CD14-positive monocyte (primary cell): ENCODE measurements at regions not wholly inside any gene's neighbourhood (a gene's known extent, or its start where the extent isn't known, plus 50 kb on each side); places are given as distances from the start of the nearest gene placed in this dataset.

Experiments
- DNase-seq, 3 donors: peaks; one replicate each; pipeline ENCODE4 v3.0.0-alpha.2; 2011 to 2022
- H2AFZ ChIP-seq: 2 replicates; pipeline ENCODE4 v1.6.0; 2012; ENCODE audit warnings: mild to moderate bottlenecking, low read depth, low read length, inconsistent platforms; ENCODE audit not compliant: insufficient read depth, poor library complexity, severe bottlenecking
- H3K27ac ChIP-seq, 2 donors: 1 replicate in 1 of 2; 2 replicates in 1 of 2; pipeline ENCODE4 v1.5.1; 2012 to 2013; ENCODE audit warnings: low read length in 2 of 2, control low read depth in 1 of 2, inconsistent platforms in 1 of 2, low read depth in 1 of 2, mild to moderate bottlenecking in 1 of 2
- H3K27me3 ChIP-seq, 2 donors: one replicate each; pipeline versions ENCODE4 v1.6.0 to v1.6.1; 2011 to 2013; ENCODE audit warnings: low read length in 2 of 2; ENCODE audit not compliant: control insufficient read depth in 2 of 2, insufficient read depth in 2 of 2
- H3K36me3 ChIP-seq, 2 donors: replicated peaks in 1 of 2; 1 replicate in 1 of 2; 2 replicates in 1 of 2; pipeline versions ENCODE4 v1.5.1 to v1.6.1; 2012 to 2013; ENCODE audit warnings: low read length in 2 of 2, control low read depth in 1 of 2, inconsistent platforms in 1 of 2, mild to moderate bottlenecking in 1 of 2; ENCODE audit not compliant: insufficient read depth in 2 of 2, control insufficient read depth in 1 of 2
- H3K4me1 ChIP-seq, 2 donors: 1 replicate in 1 of 2; 2 replicates in 1 of 2; pipeline versions ENCODE4 v1.5.1 to v1.6.1; 2012 to 2013; ENCODE audit warnings: low read length in 2 of 2, control low read depth in 1 of 2, inconsistent platforms in 1 of 2, mild to moderate bottlenecking in 1 of 2, moderate library complexity in 1 of 2; ENCODE audit not compliant: insufficient read depth in 2 of 2, control insufficient read depth in 1 of 2
- H3K4me2 ChIP-seq: replicated peaks from 2 replicates; pipeline ENCODE3; 2012; ENCODE audit warnings: low read length, moderate library complexity, mild to moderate bottlenecking; ENCODE audit not compliant: poor library complexity, severe bottlenecking; ENCODE audit errors: extremely low read depth
- H3K4me3 ChIP-seq, 3 experiments: fragments of 200-600 bp in 1 of 3; sonication (generic) in 1 of 3; replicated peaks in 1 of 3; 1 replicate in 2 of 3; 2 replicates in 1 of 3; pipeline ENCODE4 v1.5.1; 2011 to 2013; ENCODE audit warnings: low read length in 3 of 3, mild to moderate bottlenecking in 3 of 3, control low read depth in 2 of 3, low read depth in 2 of 3, inconsistent platforms in 1 of 3, moderate library complexity in 1 of 3
- H3K79me2 ChIP-seq: 2 replicates; pipeline ENCODE4 v1.6.0; 2012; ENCODE audit warnings: mild to moderate bottlenecking, control low read depth, inconsistent platforms, low read length, moderate library complexity; ENCODE audit not compliant: insufficient read depth
- H3K9ac ChIP-seq: 2 replicates; pipeline ENCODE4 v1.6.0; 2017; ENCODE audit warnings: low read length, mild to moderate bottlenecking; ENCODE audit not compliant: insufficient read depth, poor library complexity, severe bottlenecking
- H3K9me3 ChIP-seq, 2 donors: replicated peaks in 1 of 2; 1 replicate in 1 of 2; 2 replicates in 1 of 2; pipeline versions ENCODE4 v1.5.1 to v1.6.1; 2012 to 2013; ENCODE audit warnings: low read length in 2 of 2, control low read depth in 1 of 2; ENCODE audit not compliant: control insufficient read depth in 1 of 2, insufficient read depth in 1 of 2
- H4K20me1 ChIP-seq: 2 replicates; pipeline ENCODE4 v1.6.0; 2012; ENCODE audit warnings: mild to moderate bottlenecking, low read length, control low read depth, moderate library complexity; ENCODE audit not compliant: insufficient read depth
- H3K27ac Mint-ChIP-seq, 7 donors: one replicate each; pipeline ENCODE4 v1.8.0; 2020; ENCODE audit warnings: mild to moderate bottlenecking in 7 of 7, mixed read lengths in 7 of 7, moderate library complexity in 6 of 7, inconsistent platforms in 2 of 7
- H3K27me3 Mint-ChIP-seq, 3 donors: one replicate each; pipeline ENCODE4 v1.8.0; 2021 to 2022; ENCODE audit warnings: low read depth in 3 of 3, mild to moderate bottlenecking in 3 of 3, mixed read lengths in 3 of 3, moderate library complexity in 3 of 3, inconsistent platforms in 1 of 3
- H3K36me3 Mint-ChIP-seq, 2 donors: one replicate each; pipeline ENCODE4 v1.8.0; 2020; ENCODE audit warnings: mixed read lengths in 2 of 2, inconsistent platforms in 1 of 2, mild to moderate bottlenecking in 1 of 2
- H3K4me1 Mint-ChIP-seq: one replicate; pipeline ENCODE4 v1.8.0; 2020; ENCODE audit warnings: mild to moderate bottlenecking, mixed read lengths
- H3K4me3 Mint-ChIP-seq, 2 donors: one replicate each; pipeline ENCODE4 v1.8.0; 2020; ENCODE audit warnings: mild to moderate bottlenecking in 2 of 2, mixed read lengths in 2 of 2, moderate library complexity in 1 of 2
- H3K9me3 Mint-ChIP-seq, 7 donors: one replicate each; pipeline ENCODE4 v1.8.0; 2020 to 2022; ENCODE audit warnings: mixed read lengths in 7 of 7, mild to moderate bottlenecking in 6 of 7, moderate library complexity in 6 of 7, inconsistent platforms in 2 of 7
- WGBS: methylation state at CpG from one replicate; pipeline ENCODE4 v1.1.5; 2013; ENCODE audit warnings: missing lambda C conversion rate; ENCODE audit not compliant: insufficient coverage; 5-methylcytosine and 5-hydroxymethylcytosine counted together
- intact Hi-C, 2 donors: fragments of 100-400 bp; cut with micrococcal nuclease; formaldehyde crosslinking; loops; one replicate each; pipeline versions ENCODE4 v1.15.0 to v1.15.1; 2023
- TF ChIP-seq, protein P1 (sequence below): fragments of 200-600 bp; IDR thresholded peaks from one replicate; pipeline ENCODE4 v1.8.0; 2022; ENCODE audit warnings: antibody characterized with exemption, mild to moderate bottlenecking

- Mint-ChIP-seq H3K9me3 (no peaks in the 10 kb centered on the region), H3K27me3 (peaks cover 0 to 1% (median 0%) of the 10 kb centered on the region in 3 donors), H3K4me1 (no peaks in the 10 kb centered on the region), H3K27ac (no peak overlapping the region), H3K4me3 (no peak overlapping the region), H3K36me3 (no peaks in the 10 kb centered on the region)
- Histone ChIP-seq H3K27ac (no peak overlapping the region), H4K20me1 (no peaks in the 10 kb centered on the region), H3K4me3 (no peak overlapping the region), H3K4me1 (no peaks in the 10 kb centered on the region), H3K27me3 (no peaks in the 10 kb centered on the region), H3K79me2 (no peaks in the 10 kb centered on the region), H3K4me2 (no peak overlapping the region), H3K36me3 (no peaks in the 10 kb centered on the region), H3K9ac (no peak overlapping the region), H2AFZ (no peak overlapping the region), H3K9me3 (no peaks in the 10 kb centered on the region)
- 100% methylated on average over 1 of the region's 2 CpGs for WGBS
- no peak for DNase-seq
- intact Hi-C loops, result no loop called here
- TF ChIP-seq, protein P1, sequence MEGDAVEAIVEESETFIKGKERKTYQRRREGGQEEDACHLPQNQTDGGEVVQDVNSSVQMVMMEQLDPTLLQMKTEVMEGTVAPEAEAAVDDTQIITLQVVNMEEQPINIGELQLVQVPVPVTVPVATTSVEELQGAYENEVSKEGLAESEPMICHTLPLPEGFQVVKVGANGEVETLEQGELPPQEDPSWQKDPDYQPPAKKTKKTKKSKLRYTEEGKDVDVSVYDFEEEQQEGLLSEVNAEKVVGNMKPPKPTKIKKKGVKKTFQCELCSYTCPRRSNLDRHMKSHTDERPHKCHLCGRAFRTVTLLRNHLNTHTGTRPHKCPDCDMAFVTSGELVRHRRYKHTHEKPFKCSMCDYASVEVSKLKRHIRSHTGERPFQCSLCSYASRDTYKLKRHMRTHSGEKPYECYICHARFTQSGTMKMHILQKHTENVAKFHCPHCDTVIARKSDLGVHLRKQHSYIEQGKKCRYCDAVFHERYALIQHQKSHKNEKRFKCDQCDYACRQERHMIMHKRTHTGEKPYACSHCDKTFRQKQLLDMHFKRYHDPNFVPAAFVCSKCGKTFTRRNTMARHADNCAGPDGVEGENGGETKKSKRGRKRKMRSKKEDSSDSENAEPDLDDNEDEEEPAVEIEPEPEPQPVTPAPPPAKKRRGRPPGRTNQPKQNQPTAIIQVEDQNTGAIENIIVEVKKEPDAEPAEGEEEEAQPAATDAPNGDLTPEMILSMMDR, result no peak
Observed at GRCh38 chr6:113539202-113539601, 317.9 kb upstream of the MARCKS start.

DNA sequence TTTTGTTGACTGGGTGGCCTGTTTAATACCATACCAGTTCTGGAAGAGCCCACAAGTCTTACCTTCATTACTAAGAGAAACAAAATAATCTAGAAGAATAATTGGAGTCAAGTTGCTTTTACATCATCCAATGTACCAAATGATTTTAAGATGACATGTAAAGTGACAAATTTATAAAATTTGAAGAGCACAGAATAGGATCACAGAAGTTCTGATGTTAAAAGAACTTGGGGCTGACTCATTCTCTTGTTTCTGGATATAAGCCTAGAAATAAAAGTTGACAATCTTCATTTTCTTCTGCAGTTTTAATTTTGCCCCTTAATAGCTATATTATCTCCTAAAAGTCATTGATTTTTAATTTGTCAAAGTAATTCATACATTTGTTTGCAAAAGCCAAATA, 317.5 kb upstream of the MARCKS start:
- intact Hi-C loops, result no loop called here
- no peak for DNase-seq
- TF ChIP-seq, protein P1, result no peak
- Histone ChIP-seq H3K27me3 (no peaks in the 10 kb centered on the region), H3K9ac (no peak overlapping the region), H3K27ac (no peak overlapping the region), H3K4me3 (no peak overlapping the region), H3K4me1 (no peaks in the 10 kb centered on the region), H2AFZ (no peak overlapping the region), H3K36me3 (no peaks in the 10 kb centered on the region), H3K4me2 (no peak overlapping the region), H4K20me1 (no peaks in the 10 kb centered on the region), H3K9me3 (no peaks in the 10 kb centered on the region), H3K79me2 (no peaks in the 10 kb centered on the region)
- H3K36me3 Mint-ChIP-seq, result no peaks in the 10 kb centered on the region
- H3K27me3 Mint-ChIP-seq, result peaks cover 0 to 1% (median 0%) of the 10 kb centered on the region in 3 donors
- H3K27ac Mint-ChIP-seq, result no peak overlapping the region
- H3K9me3 Mint-ChIP-seq, result no peaks in the 10 kb centered on the region
- no peaks in the 10 kb centered on the region for H3K4me1 Mint-ChIP-seq
- no peak overlapping the region for H3K4me3 Mint-ChIP-seq
